ENCODE measurements at regions not wholly inside any gene's neighbourhood (a gene's known extent, or its start where the extent isn't known, plus 50 kb on each side); places are given as distances from the start of the nearest gene placed in this dataset.

DNA sequence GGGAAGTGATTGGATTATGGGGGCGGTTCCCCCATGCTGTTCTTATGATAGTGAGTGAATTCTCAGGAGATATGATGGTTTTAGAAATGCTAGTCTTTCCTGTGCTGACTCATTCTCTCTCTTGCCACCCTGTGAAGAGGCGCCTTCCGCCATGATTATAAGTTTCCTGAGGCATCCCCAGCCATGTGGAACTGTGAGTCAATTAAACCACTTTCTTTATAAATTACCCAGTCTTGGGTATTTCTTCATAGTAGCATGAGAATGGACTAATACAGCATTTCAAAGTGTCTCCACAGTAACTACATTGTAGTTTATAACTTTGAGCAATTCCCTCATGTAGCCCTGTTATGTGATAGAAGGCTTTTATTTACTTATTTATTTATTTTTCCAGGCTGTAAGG is 128.8 kb upstream of the CHRNA7 start:
- H3K9me3 Mint-ChIP-seq = peaks cover 7% of the 10 kb centered on the region
- peaks cover 4% of the 10 kb centered on the region for H3K27me3 Mint-ChIP-seq (ENCODE audit: insufficient read depth)
- intact Hi-C loops (cut with micrococcal nuclease) = no loop called here
- no peaks in the 10 kb centered on the region for H3K4me1 Mint-ChIP-seq (ENCODE audit: low read depth)
- no peak overlapping the region for H3K4me3 Mint-ChIP-seq
- no peak overlapping the region for H3K27ac Mint-ChIP-seq
- no peak for DNase-seq (ENCODE audit: low spot score)
- no peaks in the 10 kb centered on the region for H3K36me3 Mint-ChIP-seq (ENCODE audit: low read depth)

DNA sequence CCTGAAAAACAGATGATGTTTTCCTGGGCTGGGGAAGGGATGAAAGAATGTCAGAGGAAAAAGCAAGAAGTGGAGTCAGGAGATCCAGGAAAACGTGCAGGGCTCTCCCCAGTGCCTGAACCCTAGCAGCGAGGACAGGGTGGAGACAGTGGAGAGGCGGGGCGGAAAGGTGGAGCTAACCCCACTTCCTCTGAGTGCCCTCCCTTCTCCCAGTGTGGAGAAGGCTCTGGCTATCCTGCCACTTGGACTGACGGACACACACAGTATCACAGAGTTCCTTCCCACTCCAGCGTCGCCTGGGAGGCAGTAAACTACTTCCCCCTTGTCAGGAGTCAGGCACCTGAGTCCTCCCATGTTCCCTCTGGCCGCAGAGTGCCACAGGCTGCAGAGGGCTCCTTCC is 125.3 kb upstream of the CHRNA7 start:
- no peaks in the 10 kb centered on the region for H3K36me3 Mint-ChIP-seq (ENCODE audit: low read depth)
- H3K9me3 Mint-ChIP-seq = no peaks in the 10 kb centered on the region
- intact Hi-C loops (cut with micrococcal nuclease) = no loop called here
- DNase-seq (ENCODE audit: low spot score) = no peak
- peaks cover 4% of the 10 kb centered on the region for H3K27me3 Mint-ChIP-seq (ENCODE audit: insufficient read depth)
- no peak overlapping the region for H3K27ac Mint-ChIP-seq
- no peaks in the 10 kb centered on the region for H3K4me1 Mint-ChIP-seq (ENCODE audit: low read depth)
- no peak overlapping the region for H3K4me3 Mint-ChIP-seq

DNA sequence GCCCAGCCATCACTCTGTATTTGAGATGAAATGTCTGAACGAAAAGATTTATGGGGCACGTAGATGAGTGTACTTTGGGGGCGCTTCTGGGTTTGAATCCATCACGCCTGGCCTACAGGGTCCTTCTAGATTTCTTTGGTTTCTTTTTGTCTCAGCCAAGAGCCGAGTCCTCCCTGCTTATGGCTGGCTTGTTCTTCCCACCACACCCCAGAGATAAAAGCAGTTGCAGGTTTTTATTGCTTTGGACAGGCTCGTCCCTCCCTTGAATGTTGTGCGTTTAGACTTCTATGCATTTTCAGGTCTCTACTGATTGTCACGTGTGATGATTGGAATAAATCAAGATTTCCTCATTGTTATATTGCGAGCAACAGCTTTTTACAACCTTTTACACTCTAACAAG is 104.8 kb upstream of the CHRNA7 start:
- Mint-ChIP-seq H3K36me3 (ENCODE audit: low read depth) (no peaks in the 10 kb centered on the region), H3K27ac (no peak overlapping the region), H3K9me3 (peaks cover 5% of the 10 kb centered on the region), H3K27me3 (ENCODE audit: insufficient read depth) (no peaks in the 10 kb centered on the region), H3K4me3 (no peak overlapping the region), H3K4me1 (ENCODE audit: low read depth) (no peaks in the 10 kb centered on the region)
- intact Hi-C loops (cut with micrococcal nuclease) = no loop called here
- no peak for DNase-seq (ENCODE audit: low spot score)

DNA sequence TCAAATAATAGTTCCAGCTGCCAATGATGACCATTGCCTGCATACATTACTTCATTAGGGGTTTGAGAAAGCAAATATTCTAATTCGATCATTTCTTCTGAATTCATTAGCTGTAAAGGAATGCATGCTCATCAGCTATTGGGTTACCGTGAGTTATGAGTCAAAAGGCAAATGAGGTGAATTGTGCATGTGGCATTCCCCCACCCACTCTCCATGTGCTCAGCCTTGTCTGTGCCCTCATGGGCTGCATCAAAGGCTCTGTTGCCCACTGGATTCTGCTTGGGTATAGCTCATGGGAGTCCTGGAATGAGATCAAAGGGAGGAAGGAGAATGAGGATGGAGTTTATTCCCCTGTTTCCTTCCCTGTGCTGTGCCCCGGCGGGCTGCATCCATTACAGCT is 99.3 kb upstream of the CHRNA7 start:
- no peaks in the 10 kb centered on the region for H3K9me3 Mint-ChIP-seq
- H3K27me3 Mint-ChIP-seq (ENCODE audit: insufficient read depth) = no peaks in the 10 kb centered on the region
- H3K36me3 Mint-ChIP-seq (ENCODE audit: low read depth) = no peaks in the 10 kb centered on the region
- H3K4me1 Mint-ChIP-seq (ENCODE audit: low read depth) = no peaks in the 10 kb centered on the region
- no peak for DNase-seq (ENCODE audit: low spot score)
- H3K4me3 Mint-ChIP-seq = no peak overlapping the region
- intact Hi-C loops (cut with micrococcal nuclease) = no loop called here
- no peak overlapping the region for H3K27ac Mint-ChIP-seq

DNA sequence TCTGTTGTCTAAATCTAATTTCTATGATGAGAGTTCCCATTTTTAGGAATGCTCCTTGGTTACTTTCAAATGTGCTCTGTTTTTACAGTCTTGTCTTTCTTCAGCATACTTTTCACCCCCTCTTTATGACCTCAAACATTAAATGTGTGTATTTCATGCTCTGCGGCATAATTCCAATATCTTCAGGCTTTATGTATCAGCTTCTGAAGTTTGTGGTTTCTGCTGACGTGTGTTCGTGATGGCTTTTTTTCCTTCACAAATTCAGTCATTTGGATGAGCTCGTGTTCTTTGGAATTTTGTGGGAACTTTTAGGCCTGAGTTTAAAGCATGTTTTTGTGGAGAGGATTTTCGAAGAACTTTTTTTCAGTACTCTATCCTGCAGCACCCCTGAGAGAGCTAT is 97.7 kb upstream of the CHRNA7 start:
- H3K4me3 Mint-ChIP-seq = no peak overlapping the region
- DNase-seq (ENCODE audit: low spot score) = no peak
- H3K27ac Mint-ChIP-seq = no peak overlapping the region
- H3K27me3 Mint-ChIP-seq (ENCODE audit: insufficient read depth) = no peaks in the 10 kb centered on the region
- H3K4me1 Mint-ChIP-seq (ENCODE audit: low read depth) = no peaks in the 10 kb centered on the region
- intact Hi-C loops (cut with micrococcal nuclease) = no loop called here
- no peaks in the 10 kb centered on the region for H3K9me3 Mint-ChIP-seq
- no peaks in the 10 kb centered on the region for H3K36me3 Mint-ChIP-seq (ENCODE audit: low read depth)

DNA sequence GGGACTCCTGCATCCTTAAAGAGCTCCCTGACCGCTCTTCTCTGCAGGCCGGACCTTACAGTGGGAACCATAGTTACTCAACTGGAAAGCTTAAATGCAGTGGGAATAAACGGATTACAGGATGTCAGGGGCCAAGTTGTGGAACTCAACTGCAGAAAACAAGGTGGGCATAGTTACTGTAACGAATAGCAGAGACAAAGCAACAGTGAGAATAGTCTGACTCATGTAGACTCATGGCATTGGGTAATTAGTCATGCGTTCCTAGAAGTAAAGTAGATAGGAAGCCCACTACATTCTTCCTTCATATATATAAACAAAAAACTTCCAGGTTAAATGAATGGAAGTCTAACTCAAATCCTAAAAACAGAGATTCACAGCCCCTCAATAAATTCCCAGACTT is 95.5 kb upstream of the CHRNA7 start:
- Mint-ChIP-seq H3K27ac (no peak overlapping the region), H3K36me3 (ENCODE audit: low read depth) (no peaks in the 10 kb centered on the region), H3K4me1 (ENCODE audit: low read depth) (no peaks in the 10 kb centered on the region), H3K27me3 (ENCODE audit: insufficient read depth) (no peaks in the 10 kb centered on the region), H3K4me3 (no peak overlapping the region), H3K9me3 (no peaks in the 10 kb centered on the region)
- no peak for DNase-seq (ENCODE audit: low spot score)
- intact Hi-C loops (cut with micrococcal nuclease) = no loop called here

DNA sequence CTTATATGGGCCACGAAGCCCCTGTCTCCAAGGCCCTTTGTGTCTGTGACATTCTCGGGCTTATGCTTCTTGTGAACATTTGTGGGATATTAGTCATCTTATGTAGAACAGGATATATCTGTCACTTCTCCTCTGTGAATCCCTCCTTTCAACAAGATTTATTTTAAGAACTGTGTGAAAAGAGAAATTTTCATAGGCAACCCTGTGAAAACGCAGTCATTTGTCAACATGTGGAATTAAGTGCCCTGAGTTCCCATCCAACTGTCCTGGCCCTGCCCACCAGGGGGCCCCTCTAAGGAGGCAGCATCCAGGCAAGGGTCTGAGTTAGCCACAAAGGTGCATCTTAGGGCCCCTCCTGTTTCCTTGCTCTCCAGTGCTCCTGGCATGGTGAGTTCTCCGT is 76.8 kb upstream of the CHRNA7 start:
- Mint-ChIP-seq H3K27me3 (ENCODE audit: insufficient read depth) (no peaks in the 10 kb centered on the region), H3K4me1 (ENCODE audit: low read depth) (no peaks in the 10 kb centered on the region), H3K9me3 (no peaks in the 10 kb centered on the region), H3K36me3 (ENCODE audit: low read depth) (no peaks in the 10 kb centered on the region), H3K4me3 (no peak overlapping the region), H3K27ac (no peak overlapping the region)
- DNase-seq (ENCODE audit: low spot score) = no peak
- intact Hi-C loops (cut with micrococcal nuclease) = no loop called here

DNA sequence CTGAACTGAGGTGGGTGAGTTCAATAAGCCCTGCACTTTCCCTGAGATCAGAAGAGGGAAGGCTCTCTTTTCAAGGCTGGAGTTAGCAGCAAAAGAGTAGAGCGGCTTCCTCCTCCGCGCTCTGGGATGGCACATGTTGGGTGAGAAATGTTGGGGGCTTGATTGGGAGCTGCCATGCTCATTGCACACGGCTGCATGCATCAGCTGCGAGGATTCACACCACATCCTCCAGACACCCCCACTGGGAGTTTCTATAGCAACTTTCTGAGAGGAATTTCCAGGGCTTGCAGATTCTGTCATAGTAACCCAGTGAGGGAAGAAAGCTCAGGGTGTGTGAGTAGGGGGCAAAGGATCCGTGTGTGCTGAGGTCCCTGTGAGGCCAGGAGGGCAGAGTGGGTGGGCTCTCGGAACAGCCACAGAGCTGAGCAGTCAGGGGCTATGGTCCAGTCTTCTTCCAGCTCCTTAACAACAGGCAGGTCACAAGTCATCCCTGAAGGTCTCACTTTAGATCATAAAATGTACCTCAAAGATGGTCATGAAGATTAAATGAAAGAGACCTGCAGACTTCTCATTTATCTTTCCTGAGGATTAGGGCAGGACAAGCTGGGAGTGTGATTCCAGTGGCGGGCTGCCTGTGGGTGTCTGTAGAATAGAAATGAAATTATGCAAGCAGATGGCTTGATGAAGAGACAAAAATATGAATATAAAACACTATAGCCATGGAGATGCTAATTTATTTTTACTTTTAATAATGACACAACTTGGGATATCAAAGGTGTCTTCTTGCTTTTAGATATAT is 75.7 kb upstream of the CHRNA7 start:
- no peak overlapping the region for H3K4me3 Mint-ChIP-seq
- no peaks in the 10 kb centered on the region for H3K4me1 Mint-ChIP-seq (ENCODE audit: low read depth)
- peaks cover 6% of the 10 kb centered on the region for H3K9me3 Mint-ChIP-seq
- no peak for DNase-seq (ENCODE audit: low spot score)
- no peak overlapping the region for H3K27ac Mint-ChIP-seq
- no peaks in the 10 kb centered on the region for H3K36me3 Mint-ChIP-seq (ENCODE audit: low read depth)
- H3K27me3 Mint-ChIP-seq (ENCODE audit: insufficient read depth) = no peaks in the 10 kb centered on the region
- intact Hi-C loops (cut with micrococcal nuclease) = no loop called here

DNA sequence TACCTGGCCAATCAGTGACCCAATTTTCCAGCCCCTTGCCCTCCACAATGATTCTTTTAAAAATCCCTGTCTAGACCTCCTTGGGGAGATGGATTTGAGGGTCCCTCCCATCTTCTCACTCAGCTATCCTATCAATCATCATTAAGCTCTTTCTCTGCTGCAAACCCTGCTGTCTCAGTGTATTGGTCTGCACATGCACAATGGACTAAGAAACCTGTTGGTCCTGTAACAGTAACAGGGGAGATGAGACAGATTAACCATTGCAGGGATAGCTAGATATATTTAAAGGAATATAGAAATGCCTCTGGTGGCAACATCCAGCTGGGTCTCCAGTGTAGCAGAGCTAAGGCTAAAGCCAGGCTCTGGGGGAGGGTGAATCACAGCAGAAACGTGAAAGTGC is 74.6 kb upstream of the CHRNA7 start:
- Mint-ChIP-seq H3K27ac (no peak overlapping the region), H3K4me1 (ENCODE audit: low read depth) (no peaks in the 10 kb centered on the region), H3K36me3 (ENCODE audit: low read depth) (no peaks in the 10 kb centered on the region), H3K27me3 (ENCODE audit: insufficient read depth) (no peaks in the 10 kb centered on the region), H3K4me3 (no peak overlapping the region), H3K9me3 (peaks cover 7% of the 10 kb centered on the region)
- intact Hi-C loops (cut with micrococcal nuclease) = no loop called here
- DNase-seq (ENCODE audit: low spot score) = no peak

DNA sequence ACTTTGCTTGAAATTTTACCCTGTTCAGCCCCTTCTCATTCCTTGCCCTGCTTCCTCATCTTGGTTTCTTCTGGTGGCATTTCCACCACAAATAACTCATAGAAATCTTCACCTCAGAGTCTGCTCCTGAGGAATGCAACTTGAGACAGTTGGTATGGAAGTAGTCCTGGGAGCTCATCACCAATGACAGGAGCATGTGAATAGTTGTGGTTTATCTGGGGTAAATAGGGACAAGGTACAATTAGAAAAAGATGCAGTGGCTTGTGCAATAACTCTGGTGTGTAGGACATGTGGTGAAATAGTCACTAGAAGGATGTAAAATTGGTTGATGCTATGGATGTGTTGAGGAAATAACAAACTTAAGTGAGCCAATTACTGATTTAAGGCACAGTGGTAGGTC is 72.7 kb upstream of the CHRNA7 start:
- DNase-seq (ENCODE audit: low spot score) = no peak
- Mint-ChIP-seq H3K4me1 (ENCODE audit: low read depth) (no peaks in the 10 kb centered on the region), H3K4me3 (no peak overlapping the region), H3K27me3 (ENCODE audit: insufficient read depth) (no peaks in the 10 kb centered on the region), H3K9me3 (peaks cover 7% of the 10 kb centered on the region), H3K36me3 (ENCODE audit: low read depth) (no peaks in the 10 kb centered on the region), H3K27ac (no peak overlapping the region)
- intact Hi-C loops (cut with micrococcal nuclease) = no loop called here

DNA sequence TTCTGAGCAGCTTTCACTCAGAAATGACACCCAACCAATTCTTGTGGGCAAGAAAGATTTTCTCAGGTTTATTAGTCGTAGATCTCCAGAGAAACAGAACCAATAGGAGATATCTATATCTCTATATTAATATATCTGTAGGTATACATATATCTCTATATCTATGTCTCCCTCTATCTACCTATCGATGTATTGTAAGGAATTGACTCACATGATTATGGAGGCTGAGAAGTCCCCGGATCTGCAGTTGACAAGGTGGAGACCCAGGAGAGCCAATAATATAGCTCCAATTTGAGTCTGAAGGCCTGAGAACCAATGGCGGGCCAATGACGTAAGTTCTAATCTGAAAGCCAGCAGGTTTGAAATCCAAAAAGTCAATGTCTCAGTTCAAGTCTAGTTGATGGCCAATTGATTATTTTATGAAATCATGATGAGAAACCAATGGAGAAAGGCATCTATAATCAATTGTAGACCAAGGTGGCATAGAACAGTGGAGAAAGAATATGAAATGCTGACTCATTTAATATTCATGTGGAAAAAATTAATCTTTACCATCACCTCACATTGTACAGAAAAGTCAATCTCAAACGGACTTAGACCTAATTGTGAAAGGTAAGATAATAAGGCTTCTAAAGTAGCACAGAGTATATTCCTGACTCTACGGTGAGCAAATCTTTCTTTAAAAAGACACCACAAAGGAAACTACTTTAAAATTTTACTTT is 65.6 kb upstream of the CHRNA7 start:
- H3K4me1 Mint-ChIP-seq (ENCODE audit: low read depth) = no peaks in the 10 kb centered on the region
- H3K36me3 Mint-ChIP-seq (ENCODE audit: low read depth) = no peaks in the 10 kb centered on the region
- H3K9me3 Mint-ChIP-seq = no peaks in the 10 kb centered on the region
- intact Hi-C loops (cut with micrococcal nuclease) = no loop called here
- H3K27ac Mint-ChIP-seq = no peak overlapping the region
- DNase-seq (ENCODE audit: low spot score) = no peak
- no peak overlapping the region for H3K4me3 Mint-ChIP-seq
- peaks cover 13% of the 10 kb centered on the region for H3K27me3 Mint-ChIP-seq (ENCODE audit: insufficient read depth)

DNA sequence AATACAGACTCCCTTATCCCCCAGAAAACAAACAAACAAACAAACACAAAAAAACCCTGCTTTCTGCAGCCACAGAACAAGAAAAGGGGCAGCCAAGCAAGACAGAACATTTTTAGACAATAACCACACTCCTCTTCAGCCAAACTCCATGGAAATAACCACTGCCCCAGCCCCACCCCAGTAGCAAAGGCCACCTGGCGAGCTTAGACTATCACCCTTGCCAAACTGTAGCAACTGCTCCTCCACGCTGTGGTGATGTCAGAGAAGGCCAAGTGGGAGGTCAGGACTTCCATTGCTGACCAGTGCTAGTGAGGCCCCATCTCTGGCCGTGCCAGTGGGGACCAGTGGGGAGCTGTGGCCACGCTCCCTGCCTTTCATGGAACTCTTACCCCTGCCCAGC is 60.3 kb upstream of the CHRNA7 start:
- H3K36me3 Mint-ChIP-seq (ENCODE audit: low read depth) = no peaks in the 10 kb centered on the region
- H3K27ac Mint-ChIP-seq = no peak overlapping the region
- peaks cover 20% of the 10 kb centered on the region for H3K27me3 Mint-ChIP-seq (ENCODE audit: insufficient read depth)
- no peaks in the 10 kb centered on the region for H3K4me1 Mint-ChIP-seq (ENCODE audit: low read depth)
- intact Hi-C loops (cut with micrococcal nuclease) = no loop called here
- no peak for DNase-seq (ENCODE audit: low spot score)
- H3K9me3 Mint-ChIP-seq = no peaks in the 10 kb centered on the region
- H3K4me3 Mint-ChIP-seq = no peak overlapping the region

DNA sequence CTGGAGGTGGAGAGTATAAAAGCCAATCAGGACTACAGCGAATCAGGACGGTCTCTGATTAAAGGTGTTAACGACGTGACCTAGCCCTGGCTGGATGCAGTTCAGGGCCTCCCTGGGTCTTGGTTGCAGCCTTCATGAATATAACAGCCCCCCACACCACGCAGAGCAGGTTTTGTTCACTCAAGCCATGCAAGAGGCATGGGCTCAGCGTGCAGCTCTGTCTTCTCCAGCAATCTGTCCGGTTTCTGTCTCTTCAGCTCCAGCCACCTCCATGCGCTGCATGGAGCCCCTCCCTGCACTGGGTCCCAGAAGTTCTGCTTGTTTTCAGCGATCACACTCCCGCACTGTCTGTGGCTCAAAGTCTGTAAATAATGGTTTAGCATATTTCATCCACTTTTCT is 57.1 kb upstream of the CHRNA7 start:
- intact Hi-C loops (cut with micrococcal nuclease) = no loop called here
- Mint-ChIP-seq H3K27ac (no peak overlapping the region), H3K9me3 (no peaks in the 10 kb centered on the region), H3K27me3 (ENCODE audit: insufficient read depth) (peaks cover 14% of the 10 kb centered on the region), H3K36me3 (ENCODE audit: low read depth) (no peaks in the 10 kb centered on the region), H3K4me1 (ENCODE audit: low read depth) (no peaks in the 10 kb centered on the region), H3K4me3 (no peak overlapping the region)
- no peak for DNase-seq (ENCODE audit: low spot score)

All from activated T-helper 1 cell treated with anti-CD3 and anti-CD28 coated beads, Interleukin-12 subunit alpha, Interleukin-12 subunit beta, Interleukin-2, Interleukin-4 antibody, amounts not matched to agents 30 ng/mL and 10 ng/mL and 1 ng/mL, durations not matched to agents 14 hours and 24 hours and 36 hours (primary cell).